ENCODE measurements at regions not wholly inside any gene's neighbourhood (a gene's known extent, or its start where the extent isn't known, plus 50 kb on each side); places are given as distances from the start of the nearest gene placed in this dataset.

GRCh38 chr1:84759756-84760155 is 69.5 kb upstream of the SSX2IP start:
- DNase-seq = peak; percentile 62

- DNase-seq = peak; percentile 74
These were observed 68.8 kb upstream of the SSX2IP start for GRCh38 chr1:84758968-84759491.

GRCh38 chr1:84758476-84758875 is 68.2 kb upstream of the SSX2IP start:
- DNase-seq = no peak

- peak; percentile 23 for DNase-seq
These were observed 67.0 kb upstream of the SSX2IP start for GRCh38 chr1:84757301-84757700.

- no peak for DNase-seq
These were observed 66.3 kb upstream of the SSX2IP start for GRCh38 chr1:84756455-84757082.

GRCh38 chr1:84756001-84756400 is 65.7 kb upstream of the SSX2IP start:
- no peak for DNase-seq

- no peak for DNase-seq
These were observed 65.0 kb upstream of the SSX2IP start for GRCh38 chr1:84755216-84755615.

- peak; percentile 63 for DNase-seq
These were observed 64.1 kb upstream of the SSX2IP start for GRCh38 chr1:84754386-84754703.

- peak; percentile 91 for DNase-seq
These were observed 63.5 kb upstream of the SSX2IP start for GRCh38 chr1:84753516-84754385.

GRCh38 chr1:84750110-84750730 is 60.0 kb upstream of the SSX2IP start:
- DNase-seq = no peak

- DNase-seq = no peak
These were observed 59.2 kb upstream of the SSX2IP start for GRCh38 chr1:84749427-84749826.

GRCh38 chr1:84748364-84748763 is 58.1 kb upstream of the SSX2IP start:
- no peak for DNase-seq

- no peak for DNase-seq
These were observed 55.6 kb upstream of the SSX2IP start for GRCh38 chr1:84745857-84746256.

GRCh38 chr1:84743896-84744295 is 53.6 kb upstream of the SSX2IP start:
- no peak for DNase-seq

- no peak for DNase-seq
These were observed 52.4 kb upstream of the SSX2IP start for GRCh38 chr1:84742653-84743052.

GRCh38 chr1:84740050-84740714 is 49.9 kb upstream of the SSX2IP start:
- DNase-seq = no peak

All from NCI-H2227 treated with DMSO at 0.1 percent for 48 hours (cell line).